Stimulated activated CD8-positive, alpha-beta memory T cell treated with anti-CD3 and anti-CD28 coated beads, Interleukin-12 subunit alpha, Interleukin-12 subunit beta, amount 100 ng/mL, for 24 hours (primary cell): ENCODE measurements at regions not wholly inside any gene's neighbourhood (a gene's known extent, or its start where the extent isn't known, plus 50 kb on each side); places are given as distances from the start of the nearest gene placed in this dataset.

ENCODE experiments used
- DNase-seq: peaks from one replicate; pipeline ENCODE4 v3.0.0-alpha.2; 2020; ENCODE audit errors: extremely low read depth

- DNase-seq: no peak
These were observed 307.8 kb downstream of the CYP26B1 start for GRCh38 chr2:71839826-71840225.

- no peak for DNase-seq
These were observed 312.9 kb downstream of the CYP26B1 start for GRCh38 chr2:71834796-71835195.

GRCh38 chr2:71833855-71834560, 313.7 kb downstream of the CYP26B1 start:
- no peak for DNase-seq

- no peak for DNase-seq
These were observed 314.4 kb downstream of the CYP26B1 start for GRCh38 chr2:71833272-71833671.

GRCh38 chr2:71832844-71833243, 314.8 kb downstream of the CYP26B1 start:
- no peak for DNase-seq

GRCh38 chr2:71832388-71832787, 315.3 kb downstream of the CYP26B1 start:
- no peak for DNase-seq

- no peak for DNase-seq
These were observed 316.5 kb downstream of the CYP26B1 start for GRCh38 chr2:71831193-71831577.

- DNase-seq: no peak
These were observed 317.0 kb downstream of the CYP26B1 start for GRCh38 chr2:71830497-71831192.

- no peak for DNase-seq
These were observed 318.7 kb downstream of the CYP26B1 start for GRCh38 chr2:71829008-71829407.

GRCh38 chr2:71827973-71828372, 319.7 kb downstream of the CYP26B1 start:
- DNase-seq: no peak

GRCh38 chr2:71827524-71827901, 320.1 kb downstream of the CYP26B1 start:
- no peak for DNase-seq

GRCh38 chr2:71826826-71827523, 320.7 kb downstream of the CYP26B1 start:
- no peak for DNase-seq

GRCh38 chr2:71826299-71826698, 321.4 kb downstream of the CYP26B1 start:
- no peak for DNase-seq

GRCh38 chr2:71824436-71824835, 323.2 kb downstream of the CYP26B1 start:
- DNase-seq: no peak

- no peak for DNase-seq
These were observed 324.1 kb downstream of the CYP26B1 start for GRCh38 chr2:71823526-71823925.

GRCh38 chr2:71822463-71822862, 325.2 kb downstream of the CYP26B1 start:
- DNase-seq: no peak

- no peak for DNase-seq
These were observed 325.8 kb downstream of the CYP26B1 start for GRCh38 chr2:71821856-71822255.

GRCh38 chr2:71816815-71817214, 330.8 kb downstream of the CYP26B1 start:
- DNase-seq: no peak

- DNase-seq: no peak
These were observed 331.8 kb downstream of the CYP26B1 start for GRCh38 chr2:71815701-71816474.

GRCh38 chr2:71814885-71815284, 332.8 kb downstream of the CYP26B1 start:
- DNase-seq: no peak

GRCh38 chr2:71813807-71814470, 333.7 kb downstream of the CYP26B1 start:
- no peak for DNase-seq

GRCh38 chr2:71813315-71813714, 334.3 kb downstream of the CYP26B1 start:
- no peak for DNase-seq
